ENCODE measurements at regions not wholly inside any gene's neighbourhood (a gene's known extent, or its start where the extent isn't known, plus 50 kb on each side); places are given as distances from the start of the nearest gene placed in this dataset.

DNA sequence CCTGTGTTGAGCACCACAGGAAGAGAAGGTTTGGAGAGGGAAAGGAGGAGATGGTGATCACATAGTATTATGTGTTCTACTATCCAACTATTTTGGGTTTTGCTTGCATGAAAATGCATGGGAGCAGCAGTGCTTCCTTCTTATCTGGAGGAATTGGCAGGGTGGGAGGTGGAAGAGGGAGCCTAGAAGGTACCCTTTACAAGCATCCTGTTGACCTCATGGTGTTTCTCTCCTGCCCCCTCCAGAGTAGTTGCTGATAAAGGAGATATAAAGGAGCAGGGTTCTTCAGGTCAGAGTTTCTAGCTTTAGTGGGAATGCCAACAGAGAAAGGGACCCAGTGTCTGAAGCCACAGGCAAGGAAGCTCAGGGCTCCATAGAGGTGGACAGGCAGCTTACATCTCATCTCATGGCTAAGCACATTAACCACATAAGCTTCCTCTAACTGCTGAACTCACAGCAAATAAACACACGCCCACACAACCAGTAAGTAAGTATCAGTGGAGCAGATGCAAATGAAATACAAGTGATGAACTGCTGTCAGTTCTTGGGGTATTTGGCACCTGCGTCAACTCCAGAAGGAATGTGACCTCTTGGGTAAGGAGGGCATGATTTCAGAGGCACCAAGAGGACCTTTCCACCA, 174.2 kb upstream of the SLC38A2 start:
- TF ChIP-seq, protein P1, sequence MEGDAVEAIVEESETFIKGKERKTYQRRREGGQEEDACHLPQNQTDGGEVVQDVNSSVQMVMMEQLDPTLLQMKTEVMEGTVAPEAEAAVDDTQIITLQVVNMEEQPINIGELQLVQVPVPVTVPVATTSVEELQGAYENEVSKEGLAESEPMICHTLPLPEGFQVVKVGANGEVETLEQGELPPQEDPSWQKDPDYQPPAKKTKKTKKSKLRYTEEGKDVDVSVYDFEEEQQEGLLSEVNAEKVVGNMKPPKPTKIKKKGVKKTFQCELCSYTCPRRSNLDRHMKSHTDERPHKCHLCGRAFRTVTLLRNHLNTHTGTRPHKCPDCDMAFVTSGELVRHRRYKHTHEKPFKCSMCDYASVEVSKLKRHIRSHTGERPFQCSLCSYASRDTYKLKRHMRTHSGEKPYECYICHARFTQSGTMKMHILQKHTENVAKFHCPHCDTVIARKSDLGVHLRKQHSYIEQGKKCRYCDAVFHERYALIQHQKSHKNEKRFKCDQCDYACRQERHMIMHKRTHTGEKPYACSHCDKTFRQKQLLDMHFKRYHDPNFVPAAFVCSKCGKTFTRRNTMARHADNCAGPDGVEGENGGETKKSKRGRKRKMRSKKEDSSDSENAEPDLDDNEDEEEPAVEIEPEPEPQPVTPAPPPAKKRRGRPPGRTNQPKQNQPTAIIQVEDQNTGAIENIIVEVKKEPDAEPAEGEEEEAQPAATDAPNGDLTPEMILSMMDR (IDR thresholded peaks at IDR 0.05; ENCODE audit: poor library complexity, severe bottlenecking), result no peak
- TF ChIP-seq RAD21 (conservative IDR thresholded peaks at IDR 0.05), result no peak
- no peak for TF ChIP-seq SMC3 (conservative IDR thresholded peaks at IDR 0.05; ENCODE audit: poor library complexity)
- TF ChIP-seq EZH2 (IDR thresholded peaks at IDR 0.05; ENCODE audit: borderline replicate concordance, insufficient read depth, low read length, poor library complexity, severe bottlenecking), result no peak
